GM12878 (cell line): ENCODE measurements at regions not wholly inside any gene's neighbourhood (a gene's known extent, or its start where the extent isn't known, plus 50 kb on each side); places are given as distances from the start of the nearest gene placed in this dataset.

ENCODE experiments used
- POLR2A ChIP-seq: IDR thresholded peaks from 2 replicates; pipeline ENCODE4 v1.6.1; 2011; ENCODE audit warnings: low read depth, mild to moderate bottlenecking, low read length
- SREBF2 ChIP-seq: IDR thresholded peaks from 2 replicates; pipeline ENCODE4 v1.6.1; 2012; ENCODE audit warnings: mild to moderate bottlenecking, low read length

DNA sequence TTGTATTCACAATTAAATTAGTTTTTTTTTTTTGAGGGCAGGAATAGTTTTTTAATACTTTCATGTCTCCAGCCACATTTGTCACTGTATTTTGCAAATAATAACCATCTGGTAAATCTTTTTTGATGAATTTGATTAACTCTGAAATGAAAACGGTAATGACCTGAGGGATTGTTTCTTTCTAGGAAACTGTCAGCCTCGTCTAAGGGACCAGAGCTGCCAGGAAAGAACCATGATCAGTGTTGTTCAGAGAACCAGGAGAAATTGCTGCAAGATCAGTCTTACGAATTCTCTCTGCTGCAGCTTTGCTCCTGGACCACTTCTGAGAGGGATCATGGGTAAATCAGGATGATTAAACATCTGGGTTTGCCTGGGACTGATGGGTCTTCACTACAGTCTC lies 114.5 kb upstream of the TAF11L2 start:
- TF ChIP-seq POLR2A (no peak), SREBF2 (no peak)
